ENCODE measurements at regions not wholly inside any gene's neighbourhood (a gene's known extent, or its start where the extent isn't known, plus 50 kb on each side); places are given as distances from the start of the nearest gene placed in this dataset.

- Histone ChIP-seq H3K27ac (ENCODE audit: low read depth, low read length, severe bottlenecking) (no peak overlapping the region), H3K9me3 (ENCODE audit: control insufficient read depth, low read length) (no peaks in the 10 kb centered on the region), H3K4me1 (ENCODE audit: control insufficient read depth, insufficient read depth, low read length, poor library complexity, severe bottlenecking) (no peaks in the 10 kb centered on the region), H3K4me3 (ENCODE audit: extremely low read depth, insufficient read depth, low read length, poor library complexity, severe bottlenecking) (no peak overlapping the region), H3K36me3 (ENCODE audit: control insufficient read depth, insufficient read depth, low read length) (no peaks in the 10 kb centered on the region)
- WGBS, 2 experiments (ENCODE audit: insufficient coverage in 2 of 2) = 69 to 81% methylated on average over 2 to 3 of the region's 6 CpGs
These were observed 101.3 kb upstream of the ATP11B start for GRCh38 chr3:182692021-182692420.

GRCh38 chr3:182692695-182693094, 100.6 kb upstream of the ATP11B start:
- H3K36me3 ChIP-seq (ENCODE audit: control insufficient read depth, insufficient read depth, low read length) = no peaks in the 10 kb centered on the region
- no peak overlapping the region for H3K4me3 ChIP-seq (ENCODE audit: extremely low read depth, insufficient read depth, low read length, poor library complexity, severe bottlenecking)
- H3K9me3 ChIP-seq (ENCODE audit: control insufficient read depth, low read length) = no peaks in the 10 kb centered on the region
- no CpG with 5 or more reads among the region's 1 CpG for WGBS, 2 experiments (ENCODE audit: insufficient coverage in 2 of 2)
- H3K4me1 ChIP-seq (ENCODE audit: control insufficient read depth, insufficient read depth, low read length, poor library complexity, severe bottlenecking) = no peaks in the 10 kb centered on the region
- no peak overlapping the region for H3K27ac ChIP-seq (ENCODE audit: low read depth, low read length, severe bottlenecking)

GRCh38 chr3:182693723-182694122, 99.6 kb upstream of the ATP11B start:
- 88 to 100% methylated on average over 1 of the region's 3 CpGs for WGBS, 2 experiments (ENCODE audit: insufficient coverage in 2 of 2)
- Histone ChIP-seq H3K36me3 (ENCODE audit: control insufficient read depth, insufficient read depth, low read length) (no peaks in the 10 kb centered on the region), H3K4me3 (ENCODE audit: extremely low read depth, insufficient read depth, low read length, poor library complexity, severe bottlenecking) (no peak overlapping the region), H3K4me1 (ENCODE audit: control insufficient read depth, insufficient read depth, low read length, poor library complexity, severe bottlenecking) (no peaks in the 10 kb centered on the region), H3K27ac (ENCODE audit: low read depth, low read length, severe bottlenecking) (no peak overlapping the region), H3K9me3 (ENCODE audit: control insufficient read depth, low read length) (no peaks in the 10 kb centered on the region)

- no peak overlapping the region for H3K27ac ChIP-seq (ENCODE audit: low read depth, low read length, severe bottlenecking)
- H3K4me3 ChIP-seq (ENCODE audit: extremely low read depth, insufficient read depth, low read length, poor library complexity, severe bottlenecking) = no peak overlapping the region
- no peaks in the 10 kb centered on the region for H3K9me3 ChIP-seq (ENCODE audit: control insufficient read depth, low read length)
- no peaks in the 10 kb centered on the region for H3K36me3 ChIP-seq (ENCODE audit: control insufficient read depth, insufficient read depth, low read length)
- 100% methylated on average over 2 to 3 of the region's 3 CpGs for WGBS, 2 experiments (ENCODE audit: insufficient coverage in 2 of 2)
- H3K4me1 ChIP-seq (ENCODE audit: control insufficient read depth, insufficient read depth, low read length, poor library complexity, severe bottlenecking) = no peaks in the 10 kb centered on the region
These were observed 96.4 kb upstream of the ATP11B start for GRCh38 chr3:182696916-182697315.

GRCh38 chr3:182697345-182697919, 95.9 kb upstream of the ATP11B start:
- 88 to 90% methylated on average over 9 to 10 of the region's 12 CpGs for WGBS, 2 experiments (ENCODE audit: insufficient coverage in 2 of 2)
- Histone ChIP-seq H3K4me1 (ENCODE audit: control insufficient read depth, insufficient read depth, low read length, poor library complexity, severe bottlenecking) (no peaks in the 10 kb centered on the region), H3K36me3 (ENCODE audit: control insufficient read depth, insufficient read depth, low read length) (no peaks in the 10 kb centered on the region), H3K9me3 (ENCODE audit: control insufficient read depth, low read length) (no peaks in the 10 kb centered on the region), H3K27ac (ENCODE audit: low read depth, low read length, severe bottlenecking) (no peak overlapping the region), H3K4me3 (ENCODE audit: extremely low read depth, insufficient read depth, low read length, poor library complexity, severe bottlenecking) (no peak overlapping the region)

GRCh38 chr3:182698078-182698477, 95.2 kb upstream of the ATP11B start:
- no peaks in the 10 kb centered on the region for H3K36me3 ChIP-seq (ENCODE audit: control insufficient read depth, insufficient read depth, low read length)
- H3K4me3 ChIP-seq (ENCODE audit: extremely low read depth, insufficient read depth, low read length, poor library complexity, severe bottlenecking) = no peak overlapping the region
- 100% methylated on average over 2 of the region's 2 CpGs for WGBS, 2 experiments (ENCODE audit: insufficient coverage in 2 of 2)
- H3K4me1 ChIP-seq (ENCODE audit: control insufficient read depth, insufficient read depth, low read length, poor library complexity, severe bottlenecking) = no peaks in the 10 kb centered on the region
- no peak overlapping the region for H3K27ac ChIP-seq (ENCODE audit: low read depth, low read length, severe bottlenecking)
- H3K9me3 ChIP-seq (ENCODE audit: control insufficient read depth, low read length) = no peaks in the 10 kb centered on the region

GRCh38 chr3:182699550-182700170, 93.6 kb upstream of the ATP11B start:
- Histone ChIP-seq H3K9me3 (ENCODE audit: control insufficient read depth, low read length) (no peaks in the 10 kb centered on the region), H3K4me1 (ENCODE audit: control insufficient read depth, insufficient read depth, low read length, poor library complexity, severe bottlenecking) (no peaks in the 10 kb centered on the region), H3K4me3 (ENCODE audit: extremely low read depth, insufficient read depth, low read length, poor library complexity, severe bottlenecking) (no peak overlapping the region), H3K27ac (ENCODE audit: low read depth, low read length, severe bottlenecking) (no peak overlapping the region), H3K36me3 (ENCODE audit: control insufficient read depth, insufficient read depth, low read length) (no peaks in the 10 kb centered on the region)
- WGBS, 2 experiments (ENCODE audit: insufficient coverage in 2 of 2) = 88% methylated on average over 2 of the region's 2 CpGs; no CpG with 5 or more reads in 1 of the 2 experiments

GRCh38 chr3:182702216-182702615, 91.1 kb upstream of the ATP11B start:
- Histone ChIP-seq H3K4me1 (ENCODE audit: control insufficient read depth, insufficient read depth, low read length, poor library complexity, severe bottlenecking) (no peaks in the 10 kb centered on the region), H3K4me3 (ENCODE audit: extremely low read depth, insufficient read depth, low read length, poor library complexity, severe bottlenecking) (no peak overlapping the region), H3K27ac (ENCODE audit: low read depth, low read length, severe bottlenecking) (no peak overlapping the region), H3K9me3 (ENCODE audit: control insufficient read depth, low read length) (no peaks in the 10 kb centered on the region), H3K36me3 (ENCODE audit: control insufficient read depth, insufficient read depth, low read length) (no peaks in the 10 kb centered on the region)
- no CpG with 5 or more reads among the region's 1 CpG for WGBS, 2 experiments (ENCODE audit: insufficient coverage in 2 of 2)

- H3K4me1 ChIP-seq (ENCODE audit: control insufficient read depth, insufficient read depth, low read length, poor library complexity, severe bottlenecking) = no peaks in the 10 kb centered on the region
- H3K27ac ChIP-seq (ENCODE audit: low read depth, low read length, severe bottlenecking) = no peak overlapping the region
- no peak overlapping the region for H3K4me3 ChIP-seq (ENCODE audit: extremely low read depth, insufficient read depth, low read length, poor library complexity, severe bottlenecking)
- H3K9me3 ChIP-seq (ENCODE audit: control insufficient read depth, low read length) = no peaks in the 10 kb centered on the region
- 90 to 100% methylated on average over 1 to 2 of the region's 2 CpGs for WGBS, 2 experiments (ENCODE audit: insufficient coverage in 2 of 2)
- no peaks in the 10 kb centered on the region for H3K36me3 ChIP-seq (ENCODE audit: control insufficient read depth, insufficient read depth, low read length)
These were observed 90.1 kb upstream of the ATP11B start for GRCh38 chr3:182703233-182703632.

- H3K36me3 ChIP-seq (ENCODE audit: control insufficient read depth, insufficient read depth, low read length) = no peaks in the 10 kb centered on the region
- H3K27ac ChIP-seq (ENCODE audit: low read depth, low read length, severe bottlenecking) = no peak overlapping the region
- WGBS, 2 experiments (ENCODE audit: insufficient coverage in 2 of 2) = 38 to 60% methylated on average over 1 to 3 of the region's 4 CpGs
- H3K4me1 ChIP-seq (ENCODE audit: control insufficient read depth, insufficient read depth, low read length, poor library complexity, severe bottlenecking) = no peaks in the 10 kb centered on the region
- H3K4me3 ChIP-seq (ENCODE audit: extremely low read depth, insufficient read depth, low read length, poor library complexity, severe bottlenecking) = no peak overlapping the region
- no peaks in the 10 kb centered on the region for H3K9me3 ChIP-seq (ENCODE audit: control insufficient read depth, low read length)
These were observed 88.4 kb upstream of the ATP11B start for GRCh38 chr3:182704926-182705325.

GRCh38 chr3:182708810-182709209, 84.5 kb upstream of the ATP11B start:
- Histone ChIP-seq H3K36me3 (ENCODE audit: control insufficient read depth, insufficient read depth, low read length) (no peaks in the 10 kb centered on the region), H3K4me3 (ENCODE audit: extremely low read depth, insufficient read depth, low read length, poor library complexity, severe bottlenecking) (no peak overlapping the region), H3K27ac (ENCODE audit: low read depth, low read length, severe bottlenecking) (no peak overlapping the region), H3K4me1 (ENCODE audit: control insufficient read depth, insufficient read depth, low read length, poor library complexity, severe bottlenecking) (no peaks in the 10 kb centered on the region), H3K9me3 (ENCODE audit: control insufficient read depth, low read length) (no peaks in the 10 kb centered on the region)
- WGBS, 2 experiments (ENCODE audit: insufficient coverage in 2 of 2) = 50 to 67% methylated on average over 1 of the region's 1 CpG

Measured in mesodermal cell (in vitro differentiated cells).